H1 (cell line): ENCODE measurements at regions not wholly inside any gene's neighbourhood (a gene's known extent, or its start where the extent isn't known, plus 50 kb on each side); places are given as distances from the start of the nearest gene placed in this dataset.
A peak's percentile ranks its signal among the peaks of the same experiment; 100 is the strongest.

Source experiments
- CTCF ChIA-PET: fragments of 300-600 bp; sonication (Branson Sonifier 250); formaldehyde crosslinking; loops from one replicate; lab custom pipeline; 2021; ENCODE audit not compliant: partially characterized antibody; lab: Charles Lee
- POLR2A ChIA-PET: fragments of 300-600 bp; sonication (Branson Sonifier 250); formaldehyde crosslinking; loops from one replicate; lab custom pipeline; 2021; ENCODE audit warnings: inconsistent platforms; ENCODE audit not compliant: partially characterized antibody; lab: Charles Lee
- DNase-seq, 2 experiments: peaks; one replicate each; pipeline versions ENCODE4 v3.0.0 to v3.0.0-alpha.2; 2010 to 2022; ENCODE audit warnings: low spot score in 2 of 2, low read depth in 1 of 2, mixed read lengths in 1 of 2
- FAIRE-seq: peaks from 2 replicates; lab custom pipeline; 2011; peaks lifted over from hg19 to GRCh38; lab: Jason Lieb, UNC
- H2AFZ ChIP-seq: 2 replicates; pipeline ENCODE4 v1.8.1; 2012; ENCODE audit warnings: low read length, inconsistent platforms
- H2AK5ac ChIP-seq: 2 replicates; pipeline ENCODE4 v1.6.1; 2013; ENCODE audit warnings: low read depth, low read length
- H2BK120ac ChIP-seq: replicated peaks from 2 replicates; pipeline ENCODE3; 2013; ENCODE audit warnings: low read depth, low read length, inconsistent platforms
- H2BK12ac ChIP-seq: 2 replicates; pipeline ENCODE4 v1.6.1; 2013; ENCODE audit warnings: low read depth, low read length
- H2BK15ac ChIP-seq: 2 replicates; pipeline ENCODE4 v1.6.1; 2013; ENCODE audit warnings: low read length
- H2BK20ac ChIP-seq: 2 replicates; pipeline ENCODE4 v1.6.1; 2013; ENCODE audit warnings: low read length
- H2BK5ac ChIP-seq: 2 replicates; pipeline ENCODE4 v1.6.1; 2013; ENCODE audit warnings: low read depth, low read length
- H3K14ac ChIP-seq: 2 replicates; pipeline ENCODE4 v1.6.1; 2013; ENCODE audit warnings: inconsistent platforms; ENCODE audit not compliant: insufficient read length
- H3K18ac ChIP-seq: 2 replicates; pipeline ENCODE4 v1.6.1; 2013; ENCODE audit warnings: low read length; ENCODE audit errors: extremely low read depth
- H3K23ac ChIP-seq: 2 replicates; pipeline ENCODE4 v1.6.1; 2013; ENCODE audit warnings: inconsistent platforms; ENCODE audit not compliant: insufficient read length
- H3K23me2 ChIP-seq: 2 replicates; pipeline ENCODE4 v1.6.1; 2013; ENCODE audit warnings: low read depth, low read length
- H3K27ac ChIP-seq: 2 replicates; pipeline ENCODE4 v1.6.1; 2011; ENCODE audit warnings: low read depth, low read length, inconsistent platforms
- H3K27me3 ChIP-seq, 4 experiments: replicated peaks in 1 of 4; 1 replicate in 1 of 4; 2 replicates in 3 of 4; pipeline versions ENCODE4 v1.6.1 to v1.8.1; 2011 to 2013; ENCODE audit warnings: low read length in 3 of 4, mild to moderate bottlenecking in 3 of 4, inconsistent platforms in 2 of 4, mixed read lengths in 2 of 4, moderate library complexity in 1 of 4; ENCODE audit not compliant: control insufficient read depth in 3 of 4, insufficient read depth in 3 of 4; ENCODE audit errors: extremely low read depth in 1 of 4
- H3K36me3 ChIP-seq, 4 experiments: 2 replicates each; pipeline versions ENCODE4 v1.6.1 to v1.8.1; 2011 to 2013; ENCODE audit warnings: mild to moderate bottlenecking in 4 of 4, low read length in 3 of 4, moderate library complexity in 2 of 4, control low read depth in 1 of 4, inconsistent platforms in 1 of 4; ENCODE audit not compliant: insufficient read depth in 4 of 4, control insufficient read depth in 2 of 4
- H3K4ac ChIP-seq: replicated peaks from 2 replicates; pipeline ENCODE3; 2013; ENCODE audit warnings: low read length, low read depth, mixed read lengths, inconsistent platforms; ENCODE audit not compliant: insufficient read length
- H3K4me1 ChIP-seq, 4 experiments: replicated peaks in 1 of 4; 1 replicate in 1 of 4; 2 replicates in 3 of 4; pipeline versions ENCODE4 v1.6.1 to v1.8.1; 2011 to 2013; ENCODE audit warnings: low read length in 3 of 4, inconsistent platforms in 2 of 4, mixed read lengths in 1 of 4; ENCODE audit not compliant: insufficient read depth in 4 of 4, control insufficient read depth in 3 of 4
- H3K4me2 ChIP-seq, 2 experiments: 2 replicates each; pipeline versions ENCODE4 v1.6.1 to v1.8.1; 2011 to 2013; ENCODE audit warnings: low read depth in 2 of 2, low read length in 2 of 2, control low read depth in 1 of 2, inconsistent platforms in 1 of 2, mild to moderate bottlenecking in 1 of 2; ENCODE audit not compliant: insufficient read depth in 1 of 2
- H3K4me3 ChIP-seq, 4 experiments: fragments of 200-600, 300-600 bp in 1 of 4; sonication (generic), shearing (Covaris generic), sonication (Bioruptor Twin) in 1 of 4; 2 replicates each; pipeline versions ENCODE4 v1.5.1 to v1.8.1; 2011 to 2016; ENCODE audit warnings: low read length in 4 of 4, low read depth in 3 of 4, control low read depth in 2 of 4, inconsistent platforms in 2 of 4, mild to moderate bottlenecking in 2 of 4, mixed read lengths in 1 of 4, moderate library complexity in 1 of 4; ENCODE audit not compliant: insufficient read depth in 2 of 4; ENCODE audit errors: extremely low read depth in 1 of 4
- H3K56ac ChIP-seq: replicated peaks from 2 replicates; pipeline ENCODE3; 2013; ENCODE audit warnings: low read depth, mild to moderate bottlenecking, mixed read lengths, low read length, inconsistent platforms; ENCODE audit not compliant: insufficient read length
- H3K79me1 ChIP-seq: 2 replicates; pipeline ENCODE4 v1.6.1; 2013; ENCODE audit warnings: low read depth, low read length, control low read depth
- H3K79me2 ChIP-seq, 2 experiments: 2 replicates each; pipeline versions ENCODE4 v1.6.1 to v1.8.1; 2012 to 2013; ENCODE audit warnings: low read length in 2 of 2, mild to moderate bottlenecking in 2 of 2, inconsistent platforms in 1 of 2; ENCODE audit not compliant: insufficient read depth in 2 of 2, control insufficient read depth in 1 of 2
- H3K9ac ChIP-seq, 4 experiments: replicated peaks in 1 of 4; 1 replicate in 1 of 4; 2 replicates in 3 of 4; pipeline versions ENCODE4 v1.6.1 to v1.8.1; 2011 to 2013; ENCODE audit warnings: low read depth in 3 of 4, low read length in 3 of 4, control low read depth in 2 of 4, mild to moderate bottlenecking in 2 of 4, moderate library complexity in 2 of 4, inconsistent platforms in 1 of 4; ENCODE audit errors: extremely low read depth in 1 of 4
- H3K9me3 ChIP-seq, 2 experiments: 2 replicates each; pipeline versions ENCODE4 v1.6.1 to v1.8.1; 2012 to 2013; ENCODE audit warnings: mild to moderate bottlenecking in 2 of 2, moderate library complexity in 2 of 2, control low read depth in 1 of 2, inconsistent platforms in 1 of 2, low read depth in 1 of 2, low read length in 1 of 2, mixed read lengths in 1 of 2; ENCODE audit not compliant: insufficient read depth in 2 of 2
- H4K20me1 ChIP-seq, 2 experiments: replicated peaks in 1 of 2; 2 replicates each; pipeline versions ENCODE3 to v1.8.1; 2011 to 2013; ENCODE audit warnings: inconsistent platforms in 2 of 2, low read length in 2 of 2, mild to moderate bottlenecking in 1 of 2; ENCODE audit not compliant: insufficient read depth in 2 of 2, control insufficient read depth in 1 of 2
- H4K5ac ChIP-seq: 2 replicates; pipeline ENCODE4 v1.6.1; 2013; ENCODE audit warnings: low read length, low read depth, mixed read lengths, inconsistent platforms; ENCODE audit not compliant: insufficient read length
- H4K8ac ChIP-seq: 2 replicates; pipeline ENCODE4 v1.8.0; 2013; ENCODE audit warnings: mild to moderate bottlenecking, moderate library complexity, low read length, inconsistent platforms; ENCODE audit not compliant: insufficient read depth; ENCODE audit errors: extremely low read depth
- H4K91ac ChIP-seq: replicated peaks from 2 replicates; pipeline ENCODE3; 2013; ENCODE audit warnings: low read length, mixed read lengths, inconsistent platforms; ENCODE audit not compliant: insufficient read length
- HDAC2 ChIP-seq, 2 experiments: fragments of 300-600 bp in 1 of 2; sonication (generic) in 1 of 2; IDR thresholded peaks; 2 replicates each; pipeline ENCODE4 v1.6.1; 2011 to 2012; ENCODE audit warnings: low read depth in 2 of 2, low read length in 2 of 2, mild to moderate bottlenecking in 2 of 2, moderate library complexity in 2 of 2, borderline replicate concordance in 1 of 2, inconsistent platforms in 1 of 2
- PHF8 ChIP-seq: fragments of 200-600 bp; sonication (generic); conservative IDR thresholded peaks from 2 replicates; pipeline ENCODE4 v1.7.1; 2012; ENCODE audit warnings: low read depth, mild to moderate bottlenecking, inconsistent platforms, low read length, moderate library complexity
- RAD21 ChIP-seq, 2 experiments: IDR thresholded peaks in 1 of 2; conservative IDR thresholded peaks in 1 of 2; 2 replicates each; pipeline ENCODE4 v1.6.1; 2011; ENCODE audit warnings: low read depth in 2 of 2, low read length in 2 of 2, improper control_type of control experiment in 1 of 2, inconsistent platforms in 1 of 2, mild to moderate bottlenecking in 1 of 2, moderate library complexity in 1 of 2
- SAP30 ChIP-seq: fragments of 300-600 bp; sonication (generic); IDR thresholded peaks from 2 replicates; pipeline ENCODE4 v1.7.1; 2012; ENCODE audit warnings: low read length, moderate library complexity, mild to moderate bottlenecking, inconsistent platforms; ENCODE audit not compliant: insufficient read depth, insufficient replicate concordance
- USF2 ChIP-seq: IDR thresholded peaks from 2 replicates; pipeline ENCODE4 v1.6.1; 2011; ENCODE audit warnings: low read length, improper control_type of control experiment
- WGBS, 2 experiments: shearing (Covaris generic) in 1 of 2; methylation state at CpG; one replicate each; pipeline versions ENCODE4 v1.1.6 to v1.1.7; 2013 to 2015; ENCODE audit warnings: low lambda C conversion rate in 2 of 2, mixed read lengths in 2 of 2, inconsistent platforms in 1 of 2, low coverage in 1 of 2, missing lambda C conversion rate in 1 of 2; ENCODE audit not compliant: insufficient replicate concordance in 2 of 2, insufficient coverage in 1 of 2, insufficient read length in 1 of 2; ENCODE audit errors: extremely low coverage in 1 of 2, missing lambda C conversion rate in 1 of 2; 5-methylcytosine and 5-hydroxymethylcytosine counted together

GRCh38 chr10:8428654-8429053, 374.2 kb downstream of the GATA3 start:
- Histone ChIP-seq H2BK5ac (no peak overlapping the region), H3K56ac (no peak overlapping the region), H3K4ac (no peak overlapping the region), H3K23ac (no peak overlapping the region), H3K18ac (no peak overlapping the region), H3K4me3 (no peak overlapping the region), H3K36me3 (no peaks in the 10 kb centered on the region), H3K79me1 (no peaks in the 10 kb centered on the region), H4K5ac (no peak overlapping the region), H2BK12ac (0 out of 2 replicates have a peak overlapping the region, but pooled peaks have one; percentile 9), H4K91ac (no peak overlapping the region), H3K79me2 (no peaks in the 10 kb centered on the region), H3K9me3 (no peaks in the 10 kb centered on the region), H4K20me1 (no peaks in the 10 kb centered on the region), H3K4me1 (peaks cover 0 to 4% (median 3%) of the 10 kb centered on the region in 4 experiments; a peak in 3 of 7 replicates), H3K4me2 (no peak overlapping the region), H2BK15ac (no peak overlapping the region), H3K27me3 (no peaks in the 10 kb centered on the region), H3K9ac (no peak overlapping the region), H4K8ac (no peak overlapping the region), H2AK5ac (0 out of 2 replicates have a peak overlapping the region, but pooled peaks have one; percentile 75), H2BK120ac (no peak overlapping the region), H2BK20ac (no peak overlapping the region), H2AFZ (peak overlapping the region; percentile 6; the same call in 1 of the 2 replicates), H3K14ac (no peak overlapping the region), H3K23me2 (no peaks in the 10 kb centered on the region), H3K27ac (no peak overlapping the region)
- TF ChIP-seq RAD21 (IDR thresholded peaks at IDR 0.05 in 1 of 2, conservative IDR thresholded peaks at IDR 0.05 in 1 of 2; ENCODE audit: low read depth in 2 of 2, low read length in 2 of 2) (0 out of 4 replicates have a peak, but pooled peaks have one; percentile 12 to 16), USF2 (no peak), PHF8 (no peak), HDAC2 (IDR thresholded peaks at IDR 0.05; ENCODE audit: borderline replicate concordance in 1 of 2, low read depth in 2 of 2, low read length in 2 of 2) (0 out of 4 replicates have a peak, but pooled peaks of 1 of the 2 experiments have one; percentile 49), SAP30 (no peak)
- ChIA-PET CTCF (interaction anchor here (1.4 to 2.7 kb wide), 2 partner anchors 13 to 18 kb away, joined by 3 to 11 read pairs; no protein-coding TSS in a partner anchor), POLR2A (no interaction called here)
- 50% methylated on average over 4 of the region's 4 CpGs; no CpG with 5 or more reads in 1 of the 2 experiments for WGBS, 2 experiments
- DNase-seq: peak; percentile 15 to 48
- FAIRE-seq: peak; percentile 7
